Neural progenitor cell (in vitro differentiated cells): ENCODE measurements at regions not wholly inside any gene's neighbourhood (a gene's known extent, or its start where the extent isn't known, plus 50 kb on each side); places are given as distances from the start of the nearest gene placed in this dataset.

Experiments
- CTCF ChIP-seq: fragments of 200-600 bp; sonication (generic); IDR thresholded peaks from 2 replicates; pipeline ENCODE4 v1.5.1; 2017; ENCODE audit warnings: antibody characterized with exemption, mild to moderate bottlenecking
- EZH2 ChIP-seq: fragments of 200-600 bp; sonication (generic); IDR thresholded peaks from 2 replicates; pipeline ENCODE4 v1.6.1; 2017; ENCODE audit warnings: antibody characterized with exemption, mild to moderate bottlenecking, moderate library complexity
- EZH2phosphoT487 ChIP-seq: fragments of 200-600 bp; sonication (generic); IDR thresholded peaks from 2 replicates; pipeline ENCODE4 v1.6.1; 2017; ENCODE audit warnings: antibody characterized with exemption

DNA sequence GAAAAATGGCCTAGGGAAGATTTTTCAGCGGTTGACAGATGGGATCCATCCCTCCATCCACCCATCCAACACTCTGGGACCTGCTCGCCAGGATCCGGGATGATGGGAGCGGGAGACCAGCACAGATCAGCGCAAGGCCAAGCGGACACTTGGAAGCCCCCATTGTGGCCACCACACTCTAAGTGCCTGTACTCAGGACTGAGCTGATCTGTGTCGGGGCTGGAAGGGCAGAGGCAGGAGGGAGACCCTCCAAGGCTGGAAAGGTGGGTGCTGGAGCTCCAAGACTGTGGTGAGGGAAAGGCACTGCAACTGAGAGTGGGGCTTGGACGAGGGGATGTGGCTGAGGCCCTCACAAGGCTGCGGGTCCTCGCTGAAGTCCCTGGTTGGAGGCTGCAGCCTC is 91.8 kb upstream of the TRPM1 start:
- TF ChIP-seq CTCF (no peak), EZH2 (no peak), EZH2phosphoT487 (no peak)
